CD4-positive, alpha-beta T cell treated with Interferon alpha-2 for 1 hour (primary cell): ENCODE measurements at regions not wholly inside any gene's neighbourhood (a gene's known extent, or its start where the extent isn't known, plus 50 kb on each side); places are given as distances from the start of the nearest gene placed in this dataset.
"Not testable (repeated sequence)": the region's sequence is repeated elsewhere in the genome, so short reads cannot be mapped to it uniquely, and the experiment has no call there.

Source experiments
- DNase-seq, 2 donors: peaks; one replicate each; pipeline ENCODE4 v3.0.0-alpha.2; 2020 to 2022

DNA sequence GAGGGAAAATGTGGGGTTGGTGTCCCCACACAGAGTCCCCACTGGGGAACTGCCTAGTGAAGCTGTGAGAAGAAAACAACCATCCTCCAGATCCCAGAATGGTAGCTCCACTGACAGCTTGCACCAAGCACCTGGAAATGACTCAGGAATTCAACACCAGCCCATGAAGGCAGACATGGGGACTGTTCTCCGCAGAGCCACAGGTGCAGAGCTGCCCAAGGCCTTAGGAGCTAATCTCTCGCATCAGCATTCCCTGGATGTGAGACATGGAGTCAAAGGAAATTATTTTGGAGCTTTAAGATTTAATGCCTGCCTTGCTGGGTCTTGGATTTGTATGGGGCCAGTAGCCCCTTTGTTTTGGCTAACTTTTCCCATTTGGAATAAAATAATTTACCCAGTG, 367.9 kb downstream of the FAM133A start:
- DNase-seq = no peak

DNA sequence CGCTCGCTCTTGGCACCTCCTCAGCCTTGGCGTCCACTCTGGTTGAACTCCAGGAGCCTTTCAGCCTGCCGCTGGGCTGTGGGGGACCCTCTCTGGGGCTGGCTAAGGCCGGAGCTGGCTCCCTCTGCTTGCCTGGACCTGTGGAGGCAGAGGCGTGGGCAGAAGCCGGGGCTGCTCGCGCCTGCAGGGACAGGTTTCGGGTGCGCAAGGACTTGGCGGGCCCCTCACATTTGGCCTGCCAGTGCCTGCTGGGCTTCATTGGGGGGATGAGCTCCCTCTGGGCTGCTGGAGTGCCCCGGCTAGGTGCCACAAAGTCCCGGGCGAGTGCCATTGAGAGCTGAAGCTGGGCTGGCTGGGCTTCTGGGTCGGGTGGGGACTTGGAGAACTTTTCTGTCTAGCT, 371.7 kb downstream of the FAM133A start:
- DNase-seq = no peak

DNA sequence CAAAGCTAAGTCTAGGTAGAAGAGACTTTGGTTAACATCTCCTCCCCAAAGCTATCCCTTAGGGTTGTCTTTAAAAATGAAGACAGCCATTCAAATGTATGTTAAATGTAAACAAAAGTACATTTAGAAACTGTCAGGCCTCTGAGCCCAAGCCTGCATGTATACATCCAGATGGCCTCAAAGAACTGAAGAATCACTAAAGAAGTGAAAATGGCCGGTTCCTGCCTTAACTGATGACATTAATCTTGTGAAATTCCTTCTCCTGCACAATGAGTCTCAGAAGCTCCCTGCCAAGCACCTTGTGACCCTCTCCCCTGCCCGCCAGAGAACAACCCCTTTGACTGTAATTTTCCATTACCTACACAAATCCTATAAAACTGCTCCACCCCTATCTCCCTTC, 377.9 kb downstream of the FAM133A start:
- DNase-seq = no peak

GRCh38 chrX:94053575-94053974, 379.6 kb downstream of the FAM133A start:
- peak in 1 of 2 donors; percentile 0 for DNase-seq

- no peak for DNase-seq
Observed at GRCh38 chrX:94057385-94057784, 383.4 kb downstream of the FAM133A start.

GRCh38 chrX:94058728-94059382, 384.8 kb downstream of the FAM133A start:
- no peak for DNase-seq

DNA sequence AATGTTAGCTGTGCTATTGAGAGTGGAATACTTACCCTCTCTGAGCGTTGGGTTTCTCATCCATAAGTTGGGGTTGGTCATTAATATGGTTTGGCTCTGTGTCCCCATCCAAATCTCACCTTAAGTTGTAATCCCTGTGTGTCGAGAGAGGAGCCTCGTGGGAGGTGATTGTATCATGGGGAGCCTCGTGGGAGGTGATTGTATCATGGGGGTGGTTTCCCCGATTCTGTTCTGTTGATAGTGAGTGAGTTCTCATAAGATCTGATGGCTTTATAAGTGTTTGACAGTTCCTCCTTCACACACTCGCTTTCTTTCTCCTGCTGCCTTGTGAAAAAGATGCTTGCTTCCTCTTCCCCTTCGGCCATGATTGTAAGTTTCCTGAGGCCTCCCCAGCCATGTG, 391.1 kb downstream of the FAM133A start:
- DNase-seq = no peak

DNA sequence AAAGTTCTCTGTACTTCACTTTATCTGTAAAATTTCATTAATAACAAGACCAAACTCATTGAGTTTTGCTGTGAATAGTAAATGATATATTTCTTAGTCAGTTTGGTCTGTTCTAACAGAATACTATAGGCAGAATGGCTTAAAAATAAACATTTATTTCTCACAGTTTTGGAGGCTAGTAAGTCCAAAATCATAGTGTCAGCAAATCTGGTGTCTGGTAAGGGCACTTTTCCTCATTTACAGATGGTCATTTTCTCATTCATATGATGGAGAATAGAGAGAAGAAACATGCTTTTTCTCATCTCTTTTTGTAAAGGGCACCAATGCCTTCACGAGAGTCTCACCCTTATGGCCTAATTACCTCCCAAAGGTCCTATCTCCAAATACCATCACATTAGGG, 415.1 kb downstream of the FAM133A start:
- DNase-seq = no peak

DNA sequence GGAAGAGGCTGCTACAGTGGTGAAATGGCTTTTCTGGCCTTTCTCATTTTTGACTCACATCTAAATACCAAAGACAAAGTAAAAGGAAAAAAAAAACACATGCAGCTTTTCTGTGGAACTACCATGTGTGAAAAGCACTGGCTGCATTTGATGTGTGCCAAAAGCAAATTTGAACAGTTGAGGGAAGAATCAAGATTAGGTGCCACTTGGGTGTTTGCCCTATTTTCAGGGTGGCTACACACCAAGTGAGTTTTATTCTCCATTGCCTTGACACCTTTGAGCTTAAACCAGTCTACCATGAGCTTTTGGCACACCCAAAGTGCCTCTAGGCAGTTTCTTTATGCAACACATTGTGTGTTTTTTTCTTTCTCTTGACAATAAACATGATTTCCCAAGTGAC, 423.9 kb downstream of the FAM133A start:
- no peak for DNase-seq

DNA sequence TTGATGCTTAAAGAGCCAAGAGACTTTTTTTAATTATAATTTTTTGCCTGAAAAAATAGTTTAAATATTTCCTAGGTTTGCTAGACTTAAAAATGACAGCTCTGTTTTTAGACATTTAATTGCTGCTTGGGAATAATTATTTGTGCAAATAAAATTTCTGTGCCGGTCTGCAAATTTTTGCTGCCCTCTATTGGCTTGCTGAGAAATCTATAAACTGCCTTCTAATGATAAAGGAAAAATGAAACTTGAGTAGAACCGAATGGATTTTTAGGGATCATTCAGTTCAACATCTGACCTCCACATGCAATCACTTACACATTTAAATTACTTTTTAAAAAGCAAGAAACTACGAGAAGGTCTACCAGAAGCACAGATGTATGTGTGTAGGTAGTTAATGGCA, 434.0 kb downstream of the FAM133A start:
- no peak for DNase-seq

DNA sequence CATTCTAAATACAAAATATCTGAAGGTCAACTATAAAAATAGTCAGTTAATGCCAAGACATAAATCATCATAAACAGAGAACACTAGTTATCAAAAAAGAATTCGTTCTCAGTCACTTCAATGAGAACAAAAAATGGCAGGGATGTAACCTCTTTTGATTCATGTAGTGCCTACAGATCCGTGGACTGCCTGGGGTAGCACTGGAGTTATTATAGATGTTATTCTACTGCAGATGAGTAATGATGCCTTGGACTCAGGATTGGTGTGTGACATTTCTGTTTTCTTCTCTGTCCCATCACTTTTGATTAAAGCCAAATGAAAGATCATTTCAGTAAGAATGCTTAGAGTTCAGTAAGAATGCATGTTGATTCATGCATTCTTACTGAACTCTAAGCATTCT, 440.4 kb downstream of the FAM133A start:
- no peak for DNase-seq

DNA sequence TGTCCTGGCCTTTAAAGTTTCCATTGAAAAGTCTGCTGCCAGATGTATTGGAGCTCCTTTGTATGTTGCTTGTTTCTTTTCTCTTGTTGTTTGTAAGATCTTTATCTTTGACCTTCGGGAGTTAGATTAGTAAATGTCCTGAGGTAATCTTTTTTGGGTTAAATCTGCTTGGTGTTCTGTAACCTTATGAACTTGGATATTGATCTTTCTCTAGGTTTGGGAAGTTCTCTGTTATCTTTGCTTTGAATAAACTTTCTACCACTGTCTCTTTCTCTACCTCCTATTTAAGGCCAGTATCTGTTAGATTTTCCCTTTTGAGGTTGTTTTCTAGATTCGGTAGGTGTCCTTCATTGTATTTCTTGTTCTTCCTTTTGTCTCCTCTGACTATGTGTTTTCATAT, 447.8 kb downstream of the FAM133A start:
- no peak for DNase-seq

- no peak for DNase-seq
Observed at GRCh38 chrX:94123062-94123461, 449.1 kb downstream of the FAM133A start.

- no peak for DNase-seq
Observed at GRCh38 chrX:94162971-94163370, 489.0 kb downstream of the FAM133A start.

- no peak for DNase-seq
Observed at GRCh38 chrX:94178145-94178788, 504.3 kb downstream of the FAM133A start.

GRCh38 chrX:94204524-94204923, 530.5 kb downstream of the FAM133A start:
- no peak for DNase-seq

GRCh38 chrX:94216738-94217137, 542.7 kb downstream of the FAM133A start:
- no peak for DNase-seq

- no peak for DNase-seq
Observed at GRCh38 chrX:94252211-94252610, 578.2 kb downstream of the FAM133A start.

- no peak for DNase-seq
Observed at GRCh38 chrX:94256396-94256795, 582.4 kb downstream of the FAM133A start.

- no peak for DNase-seq
Observed at GRCh38 chrX:94265323-94265722, 591.3 kb downstream of the FAM133A start.

GRCh38 chrX:94288325-94288724, 614.3 kb downstream of the FAM133A start:
- no peak for DNase-seq

DNA sequence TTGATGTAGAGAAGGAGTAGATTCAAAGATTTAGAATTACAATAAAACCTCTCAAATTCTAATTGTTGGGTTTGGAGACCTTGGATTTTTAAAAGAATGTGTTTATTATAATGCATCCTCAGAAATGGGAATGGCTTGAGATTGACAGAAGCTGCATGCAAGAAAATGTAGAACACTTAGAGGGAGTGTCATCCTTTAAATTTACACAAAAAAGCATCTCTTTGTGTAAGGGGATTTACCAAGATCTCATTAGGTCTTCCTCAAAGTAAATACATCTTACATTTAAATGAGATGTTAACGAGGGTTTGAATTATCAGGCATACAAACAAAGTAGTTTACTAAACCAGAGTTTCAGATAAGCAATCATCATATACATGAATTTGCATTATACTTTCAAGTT, 615.0 kb downstream of the FAM133A start:
- no peak for DNase-seq

GRCh38 chrX:94302446-94302845, 628.4 kb downstream of the FAM133A start:
- DNase-seq = no peak

GRCh38 chrX:94329182-94329581, 655.2 kb downstream of the FAM133A start:
- DNase-seq = no peak

GRCh38 chrX:94341730-94342129, 667.7 kb downstream of the FAM133A start:
- DNase-seq = not testable (repeated sequence)
